Esophagus squamous epithelium (tissue), 4 donors: ENCODE measurements at regions not wholly inside any gene's neighbourhood (a gene's known extent, or its start where the extent isn't known, plus 50 kb on each side); places are given as distances from the start of the nearest gene placed in this dataset.

ENCODE experiments used
- CTCF ChIP-seq, 6 experiments: fragments of 450-650 bp in 4 of 6; fragments of 200-600 bp in 2 of 6; sonication (generic) in 2 of 6; IDR thresholded peaks; one replicate each; pipeline ENCODE4 v1.5.1; 2016 to 2019; ENCODE audit warnings: antibody characterized with exemption in 6 of 6, mild to moderate bottlenecking in 4 of 6, moderate library complexity in 4 of 6
- POLR2A ChIP-seq, 4 donors: fragments of 450-650 bp; IDR thresholded peaks; one replicate each; pipeline ENCODE4 v1.6.1; 2017; ENCODE audit warnings: antibody characterized with exemption in 4 of 4, mild to moderate bottlenecking in 4 of 4, moderate library complexity in 3 of 4

- no peak for TF ChIP-seq CTCF (IDR thresholded peaks at IDR 0.05)
- no peak for TF ChIP-seq POLR2A (IDR thresholded peaks at IDR 0.05)
Observed at GRCh38 chr4:66923081-66923865, 622.0 kb downstream of the CENPC start.
